Heart right ventricle (tissue), 16 donors: ENCODE measurements at regions not wholly inside any gene's neighbourhood (a gene's known extent, or its start where the extent isn't known, plus 50 kb on each side); places are given as distances from the start of the nearest gene placed in this dataset.

Source experiments
- ATAC-seq, 8 donors: fragments of 200-7000 bp; cut with Tn5 transposase; one replicate each; pipeline ENCODE4 v1.9.1; 2020; ENCODE audit warnings: mild to moderate bottlenecking in 8 of 8, moderate library complexity in 8 of 8, moderate number of reproducible peaks in 1 of 8
- DNase-seq, 2 donors: peaks; one replicate each; pipeline ENCODE4 v3.0.0-alpha.2; 2020
- H3K27ac ChIP-seq, 10 donors: fragments of 200-600 bp; sonication (generic) in 2 of 10; one replicate each; pipeline versions ENCODE4 v1.5.0 to v1.8.0; 2020 to 2022; ENCODE audit warnings: mild to moderate bottlenecking in 3 of 10
- H3K27me3 ChIP-seq, 7 donors: fragments of 200-600 bp; one replicate each; pipeline ENCODE4 v1.8.0; 2021 to 2022; ENCODE audit warnings: mild to moderate bottlenecking in 2 of 7
- H3K36me3 ChIP-seq, 9 donors: fragments of 200-600 bp; sonication (generic) in 1 of 9; one replicate each; pipeline versions ENCODE4 v1.5.0 to v1.8.0; 2020 to 2022; ENCODE audit warnings: mild to moderate bottlenecking in 2 of 9
- H3K4me1 ChIP-seq, 9 donors: fragments of 200-600 bp; sonication (generic) in 1 of 9; one replicate each; pipeline versions ENCODE4 v1.5.0 to v1.8.0; 2020 to 2022; ENCODE audit warnings: mild to moderate bottlenecking in 4 of 9
- H3K4me3 ChIP-seq, 10 donors: fragments of 200-600 bp; sonication (generic) in 2 of 10; one replicate each; pipeline versions ENCODE4 v1.5.0 to v1.8.0; 2020 to 2022; ENCODE audit warnings: mild to moderate bottlenecking in 7 of 10, moderate library complexity in 2 of 10
- H3K9me3 ChIP-seq, 11 donors: fragments of 200-600 bp in 10 of 11; sonication (generic) in 2 of 11; one replicate each; pipeline versions ENCODE4 v1.5.0 to v1.8.0; 2013 to 2022; ENCODE audit warnings: mild to moderate bottlenecking in 2 of 11, control low read depth in 1 of 11, moderate library complexity in 1 of 11
- WGBS, 2 donors: extraction: QIAGEN DNeasy Blood & Tissue Kit; methylation state at CpG; one replicate each; pipeline ENCODE4 v1.1.7; 2013; ENCODE audit warnings: inconsistent platforms in 1 of 2; 5-methylcytosine and 5-hydroxymethylcytosine counted together
- intact Hi-C, 10 donors: fragments of 100-400 bp; cut with DNase I; formaldehyde crosslinking; loops; one replicate each; pipeline versions ENCODE4 v1.11.1 to v1.14.2; 2022
- TF ChIP-seq, protein P1 (sequence below), 9 donors: fragments of 200-600 bp; sonication (generic) in 2 of 9; IDR thresholded peaks; one replicate each; pipeline versions ENCODE4 v1.5.0 to v1.8.0; 2021 to 2022; ENCODE audit warnings: antibody characterized with exemption in 9 of 9, mild to moderate bottlenecking in 5 of 9, moderate library complexity in 1 of 9
- donor health status: Arrhythmogenic right ventricular cardiomyopathy.
- donor health status: ischemic (EF 13 %, LVEDD 7.1; RV severe dilation, severe dysfunction).
- donor health status: healthy with polysubstance abuse.
- donor health status: DM: no; HTN: yes; CAD: no.
- donor health status: DM: no; HTN: no; CAD: no.
- donor health status: ischemic (EF 25% LVEDD 6.9; RV normal size, moderate dysfunction).
- donor health status: ischemic (EF 25% LVEDD 5.7; RV mildly dilated, moderate dysfunction).
- donor health status: healthy.
- donor health status: DM: yes; HTN: yes; CAD: no.
- donor health status: Ischemic cardiomyopathy.
- donor health status: ischemic (EF 35%, LVEDD 5.7; RV mildly dilated, moderate dysfunction).
- donor health status: nonischemic (EF 11% LVEDD 7.7; RV severe dilation, severe dysfunction).
- donor health status: DM: yes; HTN: yes; CAD: no.
- donor health status: PGD.
- donor health status: ischemic (EF 29% LVEDD 5.4; RV normal size, mild dysfunction).
- donor health status: nonischemic (EF 23%, LVEDD 6.1; RV moderate dilation, normal function).

DNA sequence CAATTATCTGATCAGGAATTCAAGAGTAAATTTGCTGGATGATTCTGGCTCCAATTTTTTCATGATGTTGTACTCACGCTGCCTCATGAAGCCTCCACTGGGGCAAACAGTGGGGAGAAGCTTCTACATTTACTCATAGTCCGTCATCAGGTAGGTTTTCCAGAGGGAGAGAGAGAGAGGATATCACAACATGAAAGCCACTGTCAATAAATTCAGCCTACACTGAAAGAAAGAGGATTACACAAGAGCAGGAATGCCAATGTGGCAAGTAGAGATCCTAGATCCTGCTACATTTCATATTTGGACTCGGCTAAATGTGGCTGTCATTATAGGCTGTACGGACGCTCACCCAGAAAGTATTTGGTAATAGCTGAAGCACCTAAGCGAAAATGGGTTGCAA is 819.9 kb downstream of the BRINP3 start:
- no peak for DNase-seq
- H3K9me3 ChIP-seq, result no peaks in the 10 kb centered on the region
- WGBS, 2 donors, result 71% methylated on average over 6 of the region's 6 CpGs
- no peak for ATAC-seq
- no peaks in the 10 kb centered on the region for H3K4me1 ChIP-seq
- TF ChIP-seq, protein P1, sequence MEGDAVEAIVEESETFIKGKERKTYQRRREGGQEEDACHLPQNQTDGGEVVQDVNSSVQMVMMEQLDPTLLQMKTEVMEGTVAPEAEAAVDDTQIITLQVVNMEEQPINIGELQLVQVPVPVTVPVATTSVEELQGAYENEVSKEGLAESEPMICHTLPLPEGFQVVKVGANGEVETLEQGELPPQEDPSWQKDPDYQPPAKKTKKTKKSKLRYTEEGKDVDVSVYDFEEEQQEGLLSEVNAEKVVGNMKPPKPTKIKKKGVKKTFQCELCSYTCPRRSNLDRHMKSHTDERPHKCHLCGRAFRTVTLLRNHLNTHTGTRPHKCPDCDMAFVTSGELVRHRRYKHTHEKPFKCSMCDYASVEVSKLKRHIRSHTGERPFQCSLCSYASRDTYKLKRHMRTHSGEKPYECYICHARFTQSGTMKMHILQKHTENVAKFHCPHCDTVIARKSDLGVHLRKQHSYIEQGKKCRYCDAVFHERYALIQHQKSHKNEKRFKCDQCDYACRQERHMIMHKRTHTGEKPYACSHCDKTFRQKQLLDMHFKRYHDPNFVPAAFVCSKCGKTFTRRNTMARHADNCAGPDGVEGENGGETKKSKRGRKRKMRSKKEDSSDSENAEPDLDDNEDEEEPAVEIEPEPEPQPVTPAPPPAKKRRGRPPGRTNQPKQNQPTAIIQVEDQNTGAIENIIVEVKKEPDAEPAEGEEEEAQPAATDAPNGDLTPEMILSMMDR (IDR thresholded peaks at IDR 0.05), result no peak
- no peaks in the 10 kb centered on the region for H3K36me3 ChIP-seq
- H3K4me3 ChIP-seq, result no peak overlapping the region
- intact Hi-C loops, result no loop called here
- no peaks in the 10 kb centered on the region for H3K27me3 ChIP-seq
- no peak overlapping the region for H3K27ac ChIP-seq

DNA sequence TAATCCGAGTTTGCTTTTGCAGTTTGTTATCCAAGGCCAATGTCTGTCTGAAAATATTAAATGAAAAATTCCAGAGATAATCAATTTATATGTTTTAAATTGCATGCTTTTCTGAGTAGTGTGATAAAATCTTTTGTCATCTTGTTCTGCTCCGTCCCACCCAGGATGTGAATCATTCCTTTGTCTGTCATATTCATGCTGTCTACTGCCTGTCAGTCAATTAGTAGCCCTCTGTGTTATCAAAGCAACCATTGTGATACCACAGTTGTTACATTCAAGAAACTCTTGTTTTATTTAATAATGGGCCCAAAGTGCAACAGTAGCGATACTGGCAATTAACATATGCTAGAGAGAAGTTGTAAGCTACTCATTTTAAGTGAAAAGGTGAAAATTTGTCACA is 819.3 kb downstream of the BRINP3 start:
- no peak for DNase-seq
- no peak for ATAC-seq
- TF ChIP-seq, protein P1 (IDR thresholded peaks at IDR 0.05), result no peak
- intact Hi-C loops, result no loop called here
- Histone ChIP-seq H3K4me1 (no peaks in the 10 kb centered on the region), H3K9me3 (no peaks in the 10 kb centered on the region), H3K27me3 (no peaks in the 10 kb centered on the region), H3K4me3 (no peak overlapping the region), H3K36me3 (no peaks in the 10 kb centered on the region), H3K27ac (no peak overlapping the region)
- WGBS, 2 donors, result 44% methylated on average over 3 of the region's 3 CpGs

DNA sequence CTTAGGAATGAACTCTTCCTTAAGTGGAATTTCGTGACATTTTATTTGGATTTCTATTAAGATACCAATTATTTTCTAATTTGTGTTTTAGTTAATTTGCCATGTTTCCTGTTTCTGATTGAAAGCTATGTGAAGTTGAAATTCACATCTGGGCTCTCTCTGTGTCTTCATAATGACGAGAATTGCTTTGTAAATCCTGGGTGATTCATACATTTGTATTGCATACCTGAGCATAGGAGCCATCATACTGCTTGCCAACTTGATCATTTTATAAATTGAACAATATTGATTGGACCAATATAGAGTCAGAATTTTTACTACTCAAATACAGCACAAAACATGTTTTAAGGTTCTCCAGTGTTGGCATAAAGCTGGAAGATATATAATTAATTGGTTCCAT is 817.9 kb downstream of the BRINP3 start:
- no peak for ATAC-seq
- TF ChIP-seq, protein P1 (IDR thresholded peaks at IDR 0.05), result no peak
- Histone ChIP-seq H3K27ac (no peak overlapping the region), H3K4me3 (no peak overlapping the region), H3K27me3 (no peaks in the 10 kb centered on the region), H3K9me3 (no peaks in the 10 kb centered on the region), H3K4me1 (no peaks in the 10 kb centered on the region), H3K36me3 (no peaks in the 10 kb centered on the region)
- no peak for DNase-seq
- intact Hi-C loops, result no loop called here
- 77 to 78% methylated on average over 2 of the region's 2 CpGs for WGBS, 2 donors

DNA sequence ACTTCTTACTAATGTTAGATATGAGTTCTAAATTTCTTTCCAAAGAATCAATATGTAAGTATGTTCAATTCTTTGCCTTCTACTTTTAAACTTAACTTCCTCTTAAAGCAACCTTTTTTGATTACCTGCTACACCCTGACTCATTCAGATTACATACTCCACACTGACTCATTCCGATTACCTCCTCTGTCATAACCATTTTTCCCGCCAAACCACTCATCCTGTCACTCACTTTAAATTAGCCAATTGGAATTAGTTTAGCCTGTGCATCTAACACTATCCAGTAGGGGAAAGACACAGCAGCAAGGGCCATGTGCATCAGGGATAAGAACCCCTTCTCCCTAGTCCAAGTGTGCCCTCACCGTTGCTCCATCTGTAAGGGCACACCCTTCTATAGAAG is 815.5 kb downstream of the BRINP3 start:
- H3K9me3 ChIP-seq, result no peaks in the 10 kb centered on the region
- H3K27ac ChIP-seq, result no peak overlapping the region
- no peaks in the 10 kb centered on the region for H3K36me3 ChIP-seq
- TF ChIP-seq, protein P1 (IDR thresholded peaks at IDR 0.05), result no peak
- ATAC-seq (no peak), DNase-seq (no peak)
- 83 to 89% methylated on average over 3 of the region's 3 CpGs for WGBS, 2 donors
- H3K4me1 ChIP-seq, result no peaks in the 10 kb centered on the region
- H3K4me3 ChIP-seq, result no peak overlapping the region
- intact Hi-C loops, result no loop called here
- no peaks in the 10 kb centered on the region for H3K27me3 ChIP-seq

DNA sequence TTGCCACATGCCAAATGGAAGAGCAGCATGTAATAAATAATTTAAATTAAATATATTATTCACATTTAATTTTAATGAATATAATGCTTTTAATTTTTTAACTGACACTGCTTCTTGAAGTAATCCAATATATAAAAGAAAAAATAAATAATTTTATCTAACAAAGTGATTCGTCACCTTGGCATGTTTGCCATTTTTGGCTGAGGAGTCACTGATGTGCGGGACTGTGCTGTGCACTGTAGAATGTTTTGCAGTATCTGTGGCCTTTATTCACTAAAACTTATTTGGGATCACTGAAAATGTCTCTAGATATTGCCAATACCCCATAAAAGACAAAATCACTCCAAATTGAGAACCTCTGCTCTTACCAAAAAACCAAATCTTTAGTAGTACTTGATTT is 807.8 kb downstream of the BRINP3 start:
- Histone ChIP-seq H3K4me1 (no peaks in the 10 kb centered on the region), H3K27me3 (no peaks in the 10 kb centered on the region), H3K4me3 (no peak overlapping the region), H3K9me3 (peaks cover 0 to 8% (median 0%) of the 10 kb centered on the region in 11 donors), H3K27ac (no peak overlapping the region), H3K36me3 (no peaks in the 10 kb centered on the region)
- no peak for DNase-seq
- ATAC-seq, result no peak
- 84 to 93% methylated on average over 2 of the region's 2 CpGs for WGBS, 2 donors
- intact Hi-C loops, result no loop called here
- TF ChIP-seq, protein P1 (IDR thresholded peaks at IDR 0.05), result no peak
